Kidney epithelial cell (primary cell): ENCODE measurements at regions not wholly inside any gene's neighbourhood (a gene's known extent, or its start where the extent isn't known, plus 50 kb on each side); places are given as distances from the start of the nearest gene placed in this dataset.

Source experiments
- DNase-seq: peaks from one replicate; pipeline ENCODE4 v3.0.0-alpha.2; 2010; ENCODE audit warnings: low read depth
- H3K27me3 ChIP-seq: 2 replicates; pipeline ENCODE4 v1.6.0; 2011; ENCODE audit warnings: low read length; ENCODE audit not compliant: control insufficient read depth, insufficient read depth
- H3K36me3 ChIP-seq: 2 replicates; pipeline ENCODE4 v1.5.1; 2011; ENCODE audit warnings: low read length; ENCODE audit not compliant: control insufficient read depth, insufficient read depth
- H3K4me3 ChIP-seq: 2 replicates; pipeline ENCODE4 v1.5.1; 2011; ENCODE audit warnings: low read depth, mild to moderate bottlenecking, control low read depth, low read length
- TF ChIP-seq, protein P1 (sequence below): IDR thresholded peaks from 2 replicates; pipeline ENCODE4 v1.5.1; 2011; ENCODE audit warnings: mild to moderate bottlenecking, moderate library complexity, low read length, control low read depth, inconsistent platforms; ENCODE audit not compliant: insufficient read depth, poor library complexity, severe bottlenecking

DNA sequence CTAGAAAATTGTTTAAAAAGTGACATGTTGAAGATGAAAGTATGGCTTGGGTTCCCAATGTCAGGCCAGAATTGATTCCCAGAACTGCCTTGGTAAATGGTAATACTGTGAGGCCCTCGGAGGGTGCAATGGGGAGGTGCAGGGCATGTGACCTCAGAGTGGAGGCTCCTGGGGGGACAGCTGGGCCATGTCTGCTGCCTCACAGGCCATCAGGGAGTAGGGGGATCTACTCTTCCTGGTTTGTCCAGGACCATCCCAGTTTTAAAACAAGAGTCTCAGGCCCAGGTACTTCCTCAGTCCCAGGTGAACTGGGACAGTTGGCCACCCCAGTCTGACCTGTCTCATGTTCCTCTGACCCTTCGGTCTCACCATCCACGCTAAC lies 55.3 kb upstream of the SNX9 start:
- TF ChIP-seq, protein P1, sequence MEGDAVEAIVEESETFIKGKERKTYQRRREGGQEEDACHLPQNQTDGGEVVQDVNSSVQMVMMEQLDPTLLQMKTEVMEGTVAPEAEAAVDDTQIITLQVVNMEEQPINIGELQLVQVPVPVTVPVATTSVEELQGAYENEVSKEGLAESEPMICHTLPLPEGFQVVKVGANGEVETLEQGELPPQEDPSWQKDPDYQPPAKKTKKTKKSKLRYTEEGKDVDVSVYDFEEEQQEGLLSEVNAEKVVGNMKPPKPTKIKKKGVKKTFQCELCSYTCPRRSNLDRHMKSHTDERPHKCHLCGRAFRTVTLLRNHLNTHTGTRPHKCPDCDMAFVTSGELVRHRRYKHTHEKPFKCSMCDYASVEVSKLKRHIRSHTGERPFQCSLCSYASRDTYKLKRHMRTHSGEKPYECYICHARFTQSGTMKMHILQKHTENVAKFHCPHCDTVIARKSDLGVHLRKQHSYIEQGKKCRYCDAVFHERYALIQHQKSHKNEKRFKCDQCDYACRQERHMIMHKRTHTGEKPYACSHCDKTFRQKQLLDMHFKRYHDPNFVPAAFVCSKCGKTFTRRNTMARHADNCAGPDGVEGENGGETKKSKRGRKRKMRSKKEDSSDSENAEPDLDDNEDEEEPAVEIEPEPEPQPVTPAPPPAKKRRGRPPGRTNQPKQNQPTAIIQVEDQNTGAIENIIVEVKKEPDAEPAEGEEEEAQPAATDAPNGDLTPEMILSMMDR: no peak
- H3K27me3 ChIP-seq: no peaks in the 10 kb centered on the region
- no peak overlapping the region for H3K4me3 ChIP-seq
- no peak for DNase-seq
- H3K36me3 ChIP-seq: no peaks in the 10 kb centered on the region

DNA sequence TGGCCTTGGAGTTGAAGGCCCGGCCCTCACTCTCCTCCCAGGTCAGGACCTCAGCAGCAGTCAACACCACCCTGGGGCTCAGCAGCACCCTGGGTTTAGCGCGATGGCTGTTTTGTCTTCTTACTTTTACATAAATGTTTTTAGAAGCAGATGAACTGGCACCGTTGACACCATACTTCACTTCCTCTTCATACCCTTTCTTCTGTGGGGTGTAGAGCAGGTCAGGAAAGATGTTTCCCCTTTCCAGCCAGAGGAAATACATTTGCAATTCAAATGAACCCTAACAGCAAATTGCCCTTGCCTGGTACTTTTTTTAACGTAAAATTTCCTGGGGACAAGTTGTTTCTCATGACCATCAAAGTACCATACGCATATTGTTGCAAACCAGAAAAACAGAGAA lies 54.7 kb upstream of the SNX9 start:
- no peak for DNase-seq
- no peak overlapping the region for H3K4me3 ChIP-seq
- TF ChIP-seq, protein P1: no peak
- H3K36me3 ChIP-seq: no peaks in the 10 kb centered on the region
- H3K27me3 ChIP-seq: no peaks in the 10 kb centered on the region

DNA sequence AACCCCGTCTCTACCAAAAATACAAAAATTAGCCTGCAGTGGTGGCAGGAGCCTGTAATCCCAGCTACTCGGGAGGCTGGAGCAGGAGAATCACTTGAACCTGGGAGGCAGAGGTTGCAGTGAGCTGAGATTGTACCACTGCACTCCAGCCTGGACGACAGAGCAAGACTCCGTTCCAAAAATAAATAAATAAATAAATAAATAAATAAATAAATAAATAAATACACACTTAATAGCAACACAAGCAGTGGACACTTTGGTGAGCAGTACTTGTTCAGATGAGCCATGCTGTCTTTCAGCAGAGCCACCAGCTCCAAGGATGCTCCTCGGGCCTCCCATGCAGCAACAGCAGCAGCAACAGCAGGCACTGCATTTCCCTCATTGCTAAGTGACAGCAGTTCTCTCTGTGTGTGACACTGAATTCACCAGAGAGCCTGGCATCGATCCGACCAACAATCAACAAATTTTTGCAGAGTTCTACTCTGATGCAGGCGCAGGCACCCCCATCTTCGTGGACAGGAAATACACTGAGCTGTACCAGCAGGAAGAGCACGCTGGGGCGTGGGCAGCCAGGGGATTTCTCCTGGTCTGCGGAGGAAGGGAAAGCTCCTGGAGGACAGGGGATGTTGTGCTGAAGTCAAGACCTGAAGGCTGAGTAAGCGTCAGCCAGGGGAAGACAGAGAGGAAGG lies 54.0 kb upstream of the SNX9 start:
- H3K4me3 ChIP-seq: no peak overlapping the region
- H3K27me3 ChIP-seq: no peaks in the 10 kb centered on the region
- TF ChIP-seq, protein P1: no peak
- DNase-seq: no peak
- H3K36me3 ChIP-seq: no peaks in the 10 kb centered on the region

DNA sequence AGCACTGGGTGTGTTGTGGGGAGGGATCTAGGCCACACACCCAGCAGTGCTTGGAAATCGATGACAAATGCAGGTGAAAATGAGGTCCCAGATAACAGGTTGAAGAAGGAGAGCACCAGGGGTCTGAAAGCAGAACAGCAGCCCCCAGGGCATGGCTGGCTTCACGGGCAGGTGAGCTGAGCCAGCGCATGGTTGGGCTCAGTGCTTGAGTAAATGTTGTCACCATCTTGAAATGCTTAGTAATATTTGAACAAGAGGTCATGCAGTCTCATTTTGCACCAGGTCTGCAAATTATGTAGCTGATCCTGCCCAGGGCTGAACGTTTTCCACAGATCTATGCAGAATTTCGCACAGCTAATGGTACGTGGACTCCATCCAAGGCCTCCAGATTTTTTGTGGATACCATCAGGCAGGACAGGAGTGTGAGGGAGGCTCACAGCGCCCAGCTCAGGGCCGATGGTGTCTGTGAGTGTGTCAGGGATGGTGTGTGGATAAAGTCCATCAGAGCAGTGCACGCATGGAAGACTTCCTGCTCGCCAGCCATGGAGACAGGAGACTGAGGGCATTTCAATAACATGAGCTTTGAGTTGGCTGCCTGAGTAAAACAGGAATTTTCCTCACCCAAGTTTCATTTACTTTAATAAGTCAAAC lies 53.1 kb upstream of the SNX9 start:
- DNase-seq: no peak
- H3K27me3 ChIP-seq: no peaks in the 10 kb centered on the region
- no peaks in the 10 kb centered on the region for H3K36me3 ChIP-seq
- no peak overlapping the region for H3K4me3 ChIP-seq
- TF ChIP-seq, protein P1: no peak

DNA sequence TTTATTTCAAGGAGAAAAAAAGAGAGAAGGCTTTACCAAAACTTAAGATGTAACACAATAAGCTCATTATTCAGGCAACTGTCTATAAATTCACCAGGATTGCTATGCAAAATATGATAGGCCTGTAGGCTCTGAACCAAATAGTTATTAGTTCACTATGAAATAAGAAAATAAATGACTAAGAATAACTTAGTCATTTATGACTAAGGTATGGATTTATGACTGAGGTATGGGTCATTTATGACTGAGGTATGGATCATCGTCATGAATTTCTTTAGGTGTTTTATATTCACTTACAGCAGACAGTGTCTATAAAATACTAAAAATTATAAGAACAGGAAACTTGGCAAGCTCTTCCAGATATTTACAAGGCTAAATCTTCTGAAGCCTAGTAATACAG lies 52.1 kb upstream of the SNX9 start:
- TF ChIP-seq, protein P1: no peak
- H3K27me3 ChIP-seq: no peaks in the 10 kb centered on the region
- DNase-seq: no peak
- H3K4me3 ChIP-seq: no peak overlapping the region
- H3K36me3 ChIP-seq: no peaks in the 10 kb centered on the region

DNA sequence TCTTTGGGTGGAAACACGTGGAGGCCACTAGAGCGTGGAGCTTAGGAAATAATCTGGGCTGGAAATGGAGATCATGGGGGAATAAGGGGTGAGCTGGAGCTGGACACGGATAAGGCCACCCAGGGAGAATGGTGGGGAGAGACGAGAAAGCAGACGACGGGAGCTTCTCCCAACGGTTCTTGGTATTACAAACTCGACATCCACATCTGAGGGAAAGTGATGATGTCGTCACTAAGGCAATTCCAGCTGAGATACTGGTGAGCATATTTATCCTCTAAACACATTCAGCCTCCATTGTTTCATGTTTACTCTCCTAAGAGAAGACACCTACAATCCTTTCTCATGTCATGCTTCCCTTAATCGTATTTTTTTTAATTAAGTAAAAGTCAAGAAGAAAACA lies 50.2 kb upstream of the SNX9 start:
- no peak overlapping the region for H3K4me3 ChIP-seq
- H3K27me3 ChIP-seq: no peaks in the 10 kb centered on the region
- DNase-seq: no peak
- no peaks in the 10 kb centered on the region for H3K36me3 ChIP-seq
- TF ChIP-seq, protein P1: no peak
